Brain microvascular endothelial cell (primary cell): ENCODE measurements at regions not wholly inside any gene's neighbourhood (a gene's known extent, or its start where the extent isn't known, plus 50 kb on each side); places are given as distances from the start of the nearest gene placed in this dataset.

Experiments used
- DNase-seq: peaks from one replicate; pipeline ENCODE4 v3.0.0-alpha.2; 2020
- H3K27ac ChIP-seq: fragments of 250-450 bp; sonication (Bioruptor Pico); 2 replicates; pipeline ENCODE4 v1.5.1; 2020; ENCODE audit warnings: mild to moderate bottlenecking, moderate library complexity
- H3K27me3 ChIP-seq: fragments of 250-450 bp; sonication (Bioruptor Pico); replicated peaks from 2 replicates; pipeline ENCODE4 v1.5.1; 2020; ENCODE audit warnings: mild to moderate bottlenecking
- H3K36me3 ChIP-seq: fragments of 250-450 bp; sonication (Bioruptor Pico); replicated peaks from 2 replicates; pipeline ENCODE4 v1.5.1; 2020; ENCODE audit warnings: mild to moderate bottlenecking
- H3K4me3 ChIP-seq: 2 replicates; pipeline ENCODE4 v1.5.1; 2011; ENCODE audit warnings: low read depth, mild to moderate bottlenecking, control low read depth, low read length, moderate library complexity
- in situ Hi-C: cut with HindIII; loops from 2 replicates; pipeline ENCODE4 v1.10.0; 2017; ENCODE audit warnings: low sequenced_read_pairs, low pct_ligation_motif_present
- TF ChIP-seq, protein P1 (sequence below): IDR thresholded peaks from 2 replicates; pipeline ENCODE4 v1.5.1; 2011; ENCODE audit warnings: low read depth, mild to moderate bottlenecking, moderate library complexity, low read length, control low read depth, inconsistent platforms; ENCODE audit errors: missing control alignments

DNA sequence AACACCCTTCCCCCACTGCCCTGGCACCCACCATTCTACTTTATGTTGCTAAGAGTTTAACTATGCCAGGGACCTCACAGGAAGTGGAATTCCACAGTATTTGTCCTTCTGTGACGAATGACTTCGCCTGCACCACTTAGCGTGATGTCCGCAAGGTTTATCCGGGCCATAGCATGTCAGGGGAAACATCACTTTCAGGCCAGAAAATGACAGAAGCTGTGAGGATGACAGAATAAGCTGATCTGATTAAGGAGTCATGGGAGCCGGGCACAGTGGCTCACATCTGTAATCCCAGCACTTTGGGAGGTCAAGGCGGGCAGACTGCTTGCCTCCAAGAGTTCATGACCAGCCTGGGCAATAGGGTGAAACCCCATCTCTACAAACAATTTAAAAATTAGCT is 248.8 kb downstream of the EIPR1 start:
- no peak for DNase-seq
- Histone ChIP-seq H3K36me3 (no peaks in the 10 kb centered on the region), H3K27me3 (no peaks in the 10 kb centered on the region), H3K4me3 (no peak overlapping the region), H3K27ac (no peak overlapping the region)
- TF ChIP-seq, protein P1, sequence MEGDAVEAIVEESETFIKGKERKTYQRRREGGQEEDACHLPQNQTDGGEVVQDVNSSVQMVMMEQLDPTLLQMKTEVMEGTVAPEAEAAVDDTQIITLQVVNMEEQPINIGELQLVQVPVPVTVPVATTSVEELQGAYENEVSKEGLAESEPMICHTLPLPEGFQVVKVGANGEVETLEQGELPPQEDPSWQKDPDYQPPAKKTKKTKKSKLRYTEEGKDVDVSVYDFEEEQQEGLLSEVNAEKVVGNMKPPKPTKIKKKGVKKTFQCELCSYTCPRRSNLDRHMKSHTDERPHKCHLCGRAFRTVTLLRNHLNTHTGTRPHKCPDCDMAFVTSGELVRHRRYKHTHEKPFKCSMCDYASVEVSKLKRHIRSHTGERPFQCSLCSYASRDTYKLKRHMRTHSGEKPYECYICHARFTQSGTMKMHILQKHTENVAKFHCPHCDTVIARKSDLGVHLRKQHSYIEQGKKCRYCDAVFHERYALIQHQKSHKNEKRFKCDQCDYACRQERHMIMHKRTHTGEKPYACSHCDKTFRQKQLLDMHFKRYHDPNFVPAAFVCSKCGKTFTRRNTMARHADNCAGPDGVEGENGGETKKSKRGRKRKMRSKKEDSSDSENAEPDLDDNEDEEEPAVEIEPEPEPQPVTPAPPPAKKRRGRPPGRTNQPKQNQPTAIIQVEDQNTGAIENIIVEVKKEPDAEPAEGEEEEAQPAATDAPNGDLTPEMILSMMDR = no peak
- in situ Hi-C loops = no loop called here

DNA sequence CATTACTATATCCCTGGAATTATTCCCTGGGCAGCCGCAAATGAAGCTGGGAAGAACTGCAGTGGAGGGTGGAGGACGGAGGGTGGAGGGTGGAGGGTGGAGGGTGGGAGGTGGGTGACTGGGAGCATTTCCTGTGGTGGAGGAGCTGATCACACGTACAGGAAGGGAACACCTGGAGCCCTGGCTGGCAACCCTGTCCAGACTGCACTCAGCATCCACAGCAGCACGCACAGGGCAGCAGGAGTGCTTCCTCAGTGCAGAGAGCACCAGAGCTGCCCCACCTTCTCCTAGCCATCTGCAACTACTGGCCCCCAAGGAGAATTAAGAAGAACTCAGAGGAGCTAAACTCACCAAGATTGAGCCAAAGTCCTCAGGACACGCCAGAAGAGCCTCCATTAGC is 249.9 kb downstream of the EIPR1 start:
- in situ Hi-C loops = no loop called here
- DNase-seq = no peak
- H3K4me3 ChIP-seq = no peak overlapping the region
- H3K27ac ChIP-seq = no peak overlapping the region
- TF ChIP-seq, protein P1 = no peak
- no peaks in the 10 kb centered on the region for H3K27me3 ChIP-seq
- no peaks in the 10 kb centered on the region for H3K36me3 ChIP-seq

DNA sequence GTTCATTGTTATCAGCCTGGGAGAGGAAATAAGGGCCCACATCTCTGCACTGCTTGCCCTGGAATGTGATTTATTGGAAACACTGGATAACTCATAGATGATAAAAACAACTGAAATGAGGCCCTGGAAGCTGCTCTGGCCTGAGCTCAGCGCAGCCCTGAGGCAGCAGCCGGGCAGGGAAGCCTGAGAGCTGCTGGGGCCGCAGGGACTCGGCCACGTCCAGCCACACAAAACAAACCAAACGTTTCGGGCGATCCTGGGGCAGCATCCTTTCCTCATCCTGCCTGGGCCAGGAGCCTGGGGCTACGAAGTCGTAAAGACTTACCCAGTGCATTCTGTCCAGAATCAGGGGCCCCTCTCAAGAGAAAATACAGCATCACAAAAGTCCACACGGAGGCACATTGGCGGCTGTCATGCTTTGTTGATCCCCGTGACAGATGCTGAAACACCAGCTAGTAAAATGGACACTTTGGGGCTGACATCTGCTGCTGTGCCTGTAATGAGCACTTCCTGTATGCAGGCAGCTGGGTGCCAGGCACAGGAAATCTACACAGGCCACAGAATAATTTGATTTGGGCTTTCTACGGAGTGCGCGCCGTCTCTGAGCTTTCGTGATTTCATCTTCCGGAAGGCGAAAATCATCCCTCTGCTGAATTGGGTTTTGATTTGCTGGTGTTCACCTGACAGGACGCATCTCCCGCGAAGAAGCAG is 250.6 kb downstream of the EIPR1 start:
- in situ Hi-C loops = no loop called here
- DNase-seq = no peak
- Histone ChIP-seq H3K4me3 (no peak overlapping the region), H3K27ac (no peak overlapping the region), H3K27me3 (no peaks in the 10 kb centered on the region), H3K36me3 (no peaks in the 10 kb centered on the region)
- TF ChIP-seq, protein P1 = no peak

DNA sequence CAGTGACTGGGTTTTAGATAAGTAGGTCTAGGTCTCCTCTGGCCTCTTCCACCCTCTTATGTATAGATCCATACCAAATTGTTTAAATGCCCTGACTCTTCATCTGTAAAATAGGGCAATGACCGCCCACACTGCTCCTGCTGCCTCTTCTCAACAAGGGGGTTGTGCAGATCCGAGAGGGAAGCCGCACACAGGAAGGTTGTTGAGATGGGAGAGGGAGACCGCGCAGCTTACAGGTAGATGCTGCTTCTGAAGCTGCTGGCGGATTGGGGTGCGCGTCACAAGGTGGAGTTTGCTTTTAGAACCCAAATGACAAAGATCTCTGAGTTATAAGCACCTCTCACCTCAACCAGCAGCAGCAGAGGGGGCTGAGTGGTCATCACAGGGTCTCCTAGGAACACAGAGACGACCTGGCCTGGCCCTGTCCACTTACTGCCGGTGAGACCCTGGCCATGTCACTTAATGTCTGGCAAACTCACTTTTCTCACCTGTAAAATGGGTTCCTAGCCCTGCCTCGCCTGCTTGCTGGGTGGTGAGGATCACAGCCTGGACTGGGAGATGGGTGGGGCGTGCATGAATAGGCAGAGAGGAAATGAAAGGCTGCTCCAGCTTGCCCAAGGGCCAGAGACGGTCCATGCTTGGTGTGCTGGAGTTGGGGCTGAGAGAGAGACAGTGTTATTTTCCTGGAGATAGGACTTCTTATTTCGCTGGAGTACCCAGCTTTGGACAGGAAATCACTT is 251.3 kb downstream of the EIPR1 start:
- no peaks in the 10 kb centered on the region for H3K27me3 ChIP-seq
- H3K27ac ChIP-seq = no peak overlapping the region
- H3K36me3 ChIP-seq = no peaks in the 10 kb centered on the region
- no peak for DNase-seq
- no peak overlapping the region for H3K4me3 ChIP-seq
- in situ Hi-C loops = no loop called here
- TF ChIP-seq, protein P1 = no peak

DNA sequence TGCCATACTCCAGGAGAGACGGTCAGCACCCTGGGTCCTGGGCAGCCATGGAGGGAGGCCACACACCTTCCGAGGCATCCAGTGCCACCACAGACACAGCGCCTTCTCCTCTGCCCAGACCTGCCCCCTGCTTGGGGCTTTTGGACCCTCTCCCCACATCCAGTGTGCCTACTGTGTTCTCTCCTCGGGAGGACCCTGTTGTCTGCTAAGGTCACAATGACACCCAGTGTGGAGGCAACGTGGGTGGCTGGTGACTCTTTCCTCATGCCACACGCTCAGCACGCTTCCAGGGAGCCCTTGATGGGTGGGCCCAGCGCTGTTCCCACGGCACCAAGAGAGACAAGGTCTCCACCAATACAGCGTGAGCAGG is 251.9 kb downstream of the EIPR1 start:
- TF ChIP-seq, protein P1 = no peak
- Histone ChIP-seq H3K36me3 (no peaks in the 10 kb centered on the region), H3K27me3 (no peaks in the 10 kb centered on the region), H3K27ac (no peak overlapping the region), H3K4me3 (no peak overlapping the region)
- no peak for DNase-seq
- in situ Hi-C loops = no loop called here
